ENCODE measurements at regions not wholly inside any gene's neighbourhood (a gene's known extent, or its start where the extent isn't known, plus 50 kb on each side); places are given as distances from the start of the nearest gene placed in this dataset.

GRCh38 chr5:153099328-153099727, 391.1 kb upstream of the GRIA1 start (continued):
- TF ChIP-seq, protein P1, sequence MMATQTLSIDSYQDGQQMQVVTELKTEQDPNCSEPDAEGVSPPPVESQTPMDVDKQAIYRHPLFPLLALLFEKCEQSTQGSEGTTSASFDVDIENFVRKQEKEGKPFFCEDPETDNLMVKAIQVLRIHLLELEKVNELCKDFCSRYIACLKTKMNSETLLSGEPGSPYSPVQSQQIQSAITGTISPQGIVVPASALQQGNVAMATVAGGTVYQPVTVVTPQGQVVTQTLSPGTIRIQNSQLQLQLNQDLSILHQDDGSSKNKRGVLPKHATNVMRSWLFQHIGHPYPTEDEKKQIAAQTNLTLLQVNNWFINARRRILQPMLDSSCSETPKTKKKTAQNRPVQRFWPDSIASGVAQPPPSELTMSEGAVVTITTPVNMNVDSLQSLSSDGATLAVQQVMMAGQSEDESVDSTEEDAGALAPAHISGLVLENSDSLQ (IDR thresholded peaks at IDR 0.05) = no peak
- no peak for TF ChIP-seq CEBPZ (IDR thresholded peaks at IDR 0.05; ENCODE audit: low read depth, low read length)

DNA sequence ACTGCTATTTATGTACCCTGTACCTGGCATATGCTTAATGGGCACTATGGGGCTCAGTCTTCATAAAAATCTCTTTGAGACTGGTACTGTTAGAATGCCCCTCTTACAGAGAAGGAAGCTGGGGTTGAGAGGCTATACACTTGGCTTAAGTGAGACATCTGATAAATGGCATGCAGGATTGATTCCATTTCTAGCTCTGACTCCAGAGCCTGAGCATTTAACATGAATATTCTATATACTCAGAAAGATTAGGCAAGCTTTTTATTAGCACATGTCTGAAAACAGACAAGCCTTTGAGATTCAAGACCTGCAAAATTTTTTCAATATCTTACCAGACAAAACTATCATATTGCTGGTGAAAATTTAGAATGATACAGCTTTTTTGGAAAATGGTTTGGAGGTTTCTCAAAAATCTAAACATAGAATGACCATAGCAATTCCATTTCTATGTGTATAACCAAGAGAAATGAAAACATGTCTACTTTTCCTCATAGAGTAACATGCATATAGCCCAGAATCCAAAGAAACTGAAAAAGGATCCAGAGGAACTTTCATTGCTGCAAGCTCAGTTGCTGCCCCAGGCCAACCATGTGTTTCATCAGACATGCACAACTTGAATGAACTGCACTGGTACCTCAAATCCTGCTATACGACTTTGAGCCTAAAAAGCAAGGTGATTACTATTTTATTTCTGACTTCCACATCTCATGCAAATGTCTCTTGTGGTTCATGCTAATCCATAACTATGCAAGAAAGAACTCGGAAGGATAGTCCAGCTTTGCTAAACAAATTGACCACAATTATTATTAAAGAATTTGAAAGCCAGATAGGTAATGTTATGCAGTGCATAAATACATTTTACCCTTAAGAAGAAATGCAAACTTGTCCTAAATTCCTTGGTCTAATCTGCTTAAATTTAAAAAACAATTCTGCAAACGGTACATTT, 389.0 kb upstream of the GRIA1 start:
- no peak for FAIRE-seq
- SMC1A ChIA-PET (ENCODE audit: uncharacterized antibody, unreplicated experiment) = no interaction called here

More for the DNA sequence above, 389.0 kb upstream of the GRIA1 start:
- POLR2A ChIA-PET = no interaction called here
- no peaks in the 10 kb centered on the region for H4K20me1 ChIP-seq (ENCODE audit: control insufficient read depth, insufficient read depth)
- TF ChIP-seq SMAD5 (IDR thresholded peaks at IDR 0.05; ENCODE audit: low read depth) (no peak), STAT3 (IDR thresholded peaks at IDR 0.05; ENCODE audit: low read depth, low read length) (no peak), ZZZ3 (IDR thresholded peaks at IDR 0.05; ENCODE audit: control insufficient read depth, insufficient read length, low read depth) (no peak), JUNB (IDR thresholded peaks at IDR 0.05) (no peak), SPI1 (IDR thresholded peaks at IDR 0.05; ENCODE audit: borderline replicate concordance, insufficient read depth, low read depth, low read length) (no peak), EGR1 (IDR thresholded peaks at IDR 0.05; ENCODE audit: borderline replicate concordance in 1 of 2, low read depth in 2 of 2, low read length in 2 of 2) (no peak), NFXL1 (IDR thresholded peaks at IDR 0.05; ENCODE audit: borderline replicate concordance) (no peak), NR2F1 (conservative IDR thresholded peaks at IDR 0.05) (no peak), RFX5 (IDR thresholded peaks at IDR 0.05; ENCODE audit: low read depth, low read length) (no peak)
- TF ChIP-seq, protein P2, sequence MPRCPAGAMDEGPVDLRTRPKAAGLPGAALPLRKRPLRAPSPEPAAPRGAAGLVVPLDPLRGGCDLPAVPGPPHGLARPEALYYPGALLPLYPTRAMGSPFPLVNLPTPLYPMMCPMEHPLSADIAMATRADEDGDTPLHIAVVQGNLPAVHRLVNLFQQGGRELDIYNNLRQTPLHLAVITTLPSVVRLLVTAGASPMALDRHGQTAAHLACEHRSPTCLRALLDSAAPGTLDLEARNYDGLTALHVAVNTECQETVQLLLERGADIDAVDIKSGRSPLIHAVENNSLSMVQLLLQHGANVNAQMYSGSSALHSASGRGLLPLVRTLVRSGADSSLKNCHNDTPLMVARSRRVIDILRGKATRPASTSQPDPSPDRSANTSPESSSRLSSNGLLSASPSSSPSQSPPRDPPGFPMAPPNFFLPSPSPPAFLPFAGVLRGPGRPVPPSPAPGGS (IDR thresholded peaks at IDR 0.05; ENCODE audit: borderline replicate concordance, insufficient read depth, low read depth, low read length, poor library complexity, severe bottlenecking) = no peak
- intact Hi-C loops (cut with micrococcal nuclease; ENCODE audit: unreplicated experiment) = no loop called here
- no peak for DNase-seq (ENCODE audit: low read depth, low spot score)
- no peak overlapping the region for H3K4me2 ChIP-seq (ENCODE audit: control insufficient read depth, insufficient read depth)
- no peak overlapping the region for H3K27ac ChIP-seq (ENCODE audit: control insufficient read depth, insufficient read depth)
- CTCF ChIA-PET = no interaction called here
- no peaks in the 10 kb centered on the region for H3K79me2 ChIP-seq (ENCODE audit: control insufficient read depth, insufficient read depth, low read length)
- RAD21 ChIA-PET (ENCODE audit: unreplicated experiment) = no interaction called here
- no peaks in the 10 kb centered on the region for H3K27me3 ChIP-seq (replicated peaks in 1 of 2; ENCODE audit: control insufficient read depth in 2 of 2, insufficient read depth in 2 of 2, low read length in 1 of 2)
- no peaks in the 10 kb centered on the region for H3K4me1 ChIP-seq (ENCODE audit: control insufficient read depth, insufficient read depth, low read length)
- whole genome bisulfite sequencing (ENCODE audit: insufficient coverage, insufficient replicate concordance, low lambda C conversion rate, missing lambda C conversion rate) = 8% methylated on average over 3 of the region's 3 CpGs
- H3K4me3 ChIP-seq = no peak overlapping the region
- no peak overlapping the region for H2AFZ ChIP-seq (ENCODE audit: control insufficient read depth, low read depth, low read length)
- in situ Hi-C loops (cut with MboI) = no loop called here
- H3K9me3 ChIP-seq (replicated peaks; ENCODE audit: control insufficient read depth, insufficient read depth, low read length) = no peaks in the 10 kb centered on the region
- H3K9ac ChIP-seq (ENCODE audit: control insufficient read depth, insufficient read depth, low read length) = no peak overlapping the region
- no peak for ATAC-seq
- no peaks in the 10 kb centered on the region for H3K36me3 ChIP-seq (ENCODE audit: control insufficient read depth in 2 of 2, insufficient read depth in 2 of 2, low read length in 1 of 2)
- no TSS peak for BruUV-seq (replicated peaks)
